ENCODE measurements at regions not wholly inside any gene's neighbourhood (a gene's known extent, or its start where the extent isn't known, plus 50 kb on each side); places are given as distances from the start of the nearest gene placed in this dataset.

GRCh38 chr6:14736554-14736953 lies 509.3 kb upstream of the JARID2 start:
- TF ChIP-seq CTCF (IDR thresholded peaks at IDR 0.05) (no peak), POLR2A (IDR thresholded peaks at IDR 0.05) (no peak), POLR2AphosphoS5 (IDR thresholded peaks at IDR 0.05) (no peak), EP300 (IDR thresholded peaks at IDR 0.05) (no peak)

All from sigmoid colon (tissue), 4 donors.